DND-41 (cell line): ENCODE measurements at regions not wholly inside any gene's neighbourhood (a gene's known extent, or its start where the extent isn't known, plus 50 kb on each side); places are given as distances from the start of the nearest gene placed in this dataset.

Experiments
- ATAC-seq: fragments of 200-7000 bp; cut with Tn5 transposase; 3 replicates; pipeline ENCODE4 v1.9.1; 2021; ENCODE audit warnings: low read depth; ENCODE audit not compliant: insufficient read depth
- DNase-seq: peaks from one replicate; pipeline ENCODE4 v3.0.0-alpha.2; 2020
- H2AFZ ChIP-seq: 2 replicates; pipeline ENCODE4 v1.6.0; 2012; ENCODE audit warnings: low read depth, low read length
- H3K27ac ChIP-seq: 2 replicates; pipeline ENCODE4 v1.5.1; 2012; ENCODE audit warnings: low read length, inconsistent platforms
- H3K27me3 ChIP-seq: fragments of 200-600 bp; sonication (generic); 2 replicates; pipeline ENCODE4 v1.6.0; 2012; ENCODE audit warnings: low read length, mild to moderate bottlenecking, inconsistent platforms; ENCODE audit not compliant: insufficient read depth, poor library complexity
- H3K36me3 ChIP-seq: 2 replicates; pipeline ENCODE4 v1.5.1; 2012; ENCODE audit warnings: low read length, inconsistent platforms; ENCODE audit not compliant: insufficient read depth
- H3K4me1 ChIP-seq: 2 replicates; pipeline ENCODE4 v1.5.1; 2012; ENCODE audit warnings: mild to moderate bottlenecking, low read length; ENCODE audit not compliant: insufficient read depth
- H3K4me2 ChIP-seq: 2 replicates; pipeline ENCODE4 v1.6.0; 2012; ENCODE audit warnings: mild to moderate bottlenecking, moderate library complexity, low read length, inconsistent platforms; ENCODE audit not compliant: insufficient read depth
- H3K4me3 ChIP-seq, 2 experiments: fragments of 200-600 bp in 1 of 2; shearing (Covaris generic) in 1 of 2; 2 replicates each; pipeline ENCODE4 v1.5.1; 2012 to 2016; ENCODE audit warnings: inconsistent platforms in 2 of 2, low read length in 2 of 2, mild to moderate bottlenecking in 2 of 2, low read depth in 1 of 2, moderate library complexity in 1 of 2
- H3K79me2 ChIP-seq: 2 replicates; pipeline ENCODE4 v1.6.0; 2012; ENCODE audit warnings: low read length, inconsistent platforms; ENCODE audit not compliant: insufficient read depth
- H3K9ac ChIP-seq: 2 replicates; pipeline ENCODE4 v1.6.0; 2012; ENCODE audit warnings: low read depth, mild to moderate bottlenecking, inconsistent platforms, low read length, moderate library complexity
- H3K9me3 ChIP-seq: 2 replicates; pipeline ENCODE4 v1.5.1; 2012; ENCODE audit warnings: low read length, moderate library complexity, mild to moderate bottlenecking, inconsistent platforms; ENCODE audit not compliant: insufficient read depth, severe bottlenecking
- H4K20me1 ChIP-seq: 2 replicates; pipeline ENCODE4 v1.6.0; 2012; ENCODE audit warnings: low read length; ENCODE audit not compliant: insufficient read depth
- CTCF ChIP-seq: IDR thresholded peaks from 2 replicates; pipeline ENCODE4 v1.5.1; 2012; ENCODE audit warnings: borderline replicate concordance, low read length, moderate library complexity, mild to moderate bottlenecking; ENCODE audit not compliant: poor library complexity, severe bottlenecking; ENCODE audit errors: extremely low read depth
- EZH2 ChIP-seq: IDR thresholded peaks from 3 replicates; pipeline ENCODE4 v1.6.1; 2012; ENCODE audit warnings: borderline replicate concordance, low read depth, mild to moderate bottlenecking, moderate library complexity, low read length, inconsistent platforms; ENCODE audit not compliant: severe bottlenecking

- Histone ChIP-seq H3K79me2 (no peaks in the 10 kb centered on the region), H3K36me3 (no peaks in the 10 kb centered on the region), H3K4me2 (no peak overlapping the region), H2AFZ (no peak overlapping the region), H3K27ac (no peak overlapping the region), H3K9ac (no peak overlapping the region), H3K9me3 (no peaks in the 10 kb centered on the region), H3K4me1 (no peaks in the 10 kb centered on the region), H3K4me3 (no peak overlapping the region), H3K27me3 (no peaks in the 10 kb centered on the region), H4K20me1 (no peaks in the 10 kb centered on the region)
- ATAC-seq (no peak), DNase-seq (no peak)
- no peak for TF ChIP-seq CTCF
- TF ChIP-seq EZH2: no peak
Observed at GRCh38 chr7:41114131-41114530, 588.8 kb downstream of the INHBA start.

GRCh38 chr7:41113719-41114118, 589.2 kb downstream of the INHBA start:
- no peak for DNase-seq
- no peak for ATAC-seq
- TF ChIP-seq EZH2 (no peak), CTCF (no peak)
- Histone ChIP-seq H3K4me2 (no peak overlapping the region), H3K9ac (no peak overlapping the region), H3K4me1 (no peaks in the 10 kb centered on the region), H3K79me2 (no peaks in the 10 kb centered on the region), H3K36me3 (no peaks in the 10 kb centered on the region), H2AFZ (no peak overlapping the region), H3K27me3 (no peaks in the 10 kb centered on the region), H3K4me3 (no peak overlapping the region), H3K9me3 (no peaks in the 10 kb centered on the region), H3K27ac (no peak overlapping the region), H4K20me1 (no peaks in the 10 kb centered on the region)

- Histone ChIP-seq H3K79me2 (no peaks in the 10 kb centered on the region), H3K9ac (no peak overlapping the region), H3K4me3 (no peak overlapping the region), H3K4me1 (no peaks in the 10 kb centered on the region), H4K20me1 (no peaks in the 10 kb centered on the region), H3K4me2 (no peak overlapping the region), H3K36me3 (no peaks in the 10 kb centered on the region), H3K9me3 (no peaks in the 10 kb centered on the region), H2AFZ (no peak overlapping the region), H3K27me3 (no peaks in the 10 kb centered on the region), H3K27ac (no peak overlapping the region)
- TF ChIP-seq EZH2 (no peak), CTCF (no peak)
- DNase-seq (no peak), ATAC-seq (no peak)
Observed at GRCh38 chr7:41110186-41110585, 592.7 kb downstream of the INHBA start.

GRCh38 chr7:41108821-41109220, 594.1 kb downstream of the INHBA start:
- DNase-seq (no peak), ATAC-seq (no peak)
- no peaks in the 10 kb centered on the region for H3K4me1 ChIP-seq

More at GRCh38 chr7:41108821-41109220, 594.1 kb downstream of the INHBA start:
- no peaks in the 10 kb centered on the region for H3K79me2 ChIP-seq
- TF ChIP-seq CTCF: no peak
- no peak for TF ChIP-seq EZH2
- H3K4me2 ChIP-seq: no peak overlapping the region
- no peak overlapping the region for H3K4me3 ChIP-seq
- no peaks in the 10 kb centered on the region for H3K27me3 ChIP-seq
- H4K20me1 ChIP-seq: no peaks in the 10 kb centered on the region
- H3K27ac ChIP-seq: no peak overlapping the region
- no peaks in the 10 kb centered on the region for H3K36me3 ChIP-seq
- no peak overlapping the region for H3K9ac ChIP-seq
- H2AFZ ChIP-seq: no peak overlapping the region
- H3K9me3 ChIP-seq: no peaks in the 10 kb centered on the region
